ENCODE measurements at regions not wholly inside any gene's neighbourhood (a gene's known extent, or its start where the extent isn't known, plus 50 kb on each side); places are given as distances from the start of the nearest gene placed in this dataset.

GRCh38 chr18:67789165-67789545 is 272.6 kb upstream of the DSEL start:
- TF ChIP-seq, protein P1, sequence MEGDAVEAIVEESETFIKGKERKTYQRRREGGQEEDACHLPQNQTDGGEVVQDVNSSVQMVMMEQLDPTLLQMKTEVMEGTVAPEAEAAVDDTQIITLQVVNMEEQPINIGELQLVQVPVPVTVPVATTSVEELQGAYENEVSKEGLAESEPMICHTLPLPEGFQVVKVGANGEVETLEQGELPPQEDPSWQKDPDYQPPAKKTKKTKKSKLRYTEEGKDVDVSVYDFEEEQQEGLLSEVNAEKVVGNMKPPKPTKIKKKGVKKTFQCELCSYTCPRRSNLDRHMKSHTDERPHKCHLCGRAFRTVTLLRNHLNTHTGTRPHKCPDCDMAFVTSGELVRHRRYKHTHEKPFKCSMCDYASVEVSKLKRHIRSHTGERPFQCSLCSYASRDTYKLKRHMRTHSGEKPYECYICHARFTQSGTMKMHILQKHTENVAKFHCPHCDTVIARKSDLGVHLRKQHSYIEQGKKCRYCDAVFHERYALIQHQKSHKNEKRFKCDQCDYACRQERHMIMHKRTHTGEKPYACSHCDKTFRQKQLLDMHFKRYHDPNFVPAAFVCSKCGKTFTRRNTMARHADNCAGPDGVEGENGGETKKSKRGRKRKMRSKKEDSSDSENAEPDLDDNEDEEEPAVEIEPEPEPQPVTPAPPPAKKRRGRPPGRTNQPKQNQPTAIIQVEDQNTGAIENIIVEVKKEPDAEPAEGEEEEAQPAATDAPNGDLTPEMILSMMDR (IDR thresholded peaks at IDR 0.05; ENCODE audit: low read depth, low read length) = no peak
- no peak for TF ChIP-seq POLR2A (IDR thresholded peaks at IDR 0.05; ENCODE audit: extremely low read depth, insufficient read length)
- TF ChIP-seq MAX (IDR thresholded peaks at IDR 0.05; ENCODE audit: low read depth, low read length) = no peak
